Activated naive CD8-positive, alpha-beta T cell (primary cell): ENCODE measurements at regions not wholly inside any gene's neighbourhood (a gene's known extent, or its start where the extent isn't known, plus 50 kb on each side); places are given as distances from the start of the nearest gene placed in this dataset.
"Not testable (repeated sequence)": the region's sequence is repeated elsewhere in the genome, so short reads cannot be mapped to it uniquely, and the experiment has no call there.

Experiments used
- H3K27ac Mint-ChIP-seq: one replicate; pipeline ENCODE4 v1.8.0; 2021; ENCODE audit warnings: mixed read lengths
- H3K27me3 Mint-ChIP-seq: one replicate; pipeline ENCODE4 v1.8.0; 2021; ENCODE audit warnings: mixed read lengths
- H3K36me3 Mint-ChIP-seq: one replicate; pipeline ENCODE4 v1.8.0; 2021; ENCODE audit warnings: mixed read lengths
- H3K4me1 Mint-ChIP-seq: one replicate; pipeline ENCODE4 v1.8.0; 2021; ENCODE audit warnings: low read depth, mixed read lengths
- H3K4me3 Mint-ChIP-seq: one replicate; pipeline ENCODE4 v1.8.0; 2021; ENCODE audit warnings: mild to moderate bottlenecking, mixed read lengths
- H3K9me3 Mint-ChIP-seq: one replicate; pipeline ENCODE4 v1.8.0; 2021; ENCODE audit warnings: low read depth, mixed read lengths

GRCh38 chr3:74978684-74979083 is 364.2 kb upstream of the CNTN3 start:
- Mint-ChIP-seq H3K4me3 (no peak overlapping the region), H3K9me3 (peaks cover 17% of the 10 kb centered on the region), H3K4me1 (no peaks in the 10 kb centered on the region), H3K27me3 (no peaks in the 10 kb centered on the region), H3K27ac (no peak overlapping the region), H3K36me3 (no peaks in the 10 kb centered on the region)

- H3K9me3 Mint-ChIP-seq, result peaks cover 12% of the 10 kb centered on the region
Observed at GRCh38 chr3:74985028-74985904, 370.8 kb upstream of the CNTN3 start.

GRCh38 chr3:74988095-74988494 is 373.6 kb upstream of the CNTN3 start:
- H3K4me3 Mint-ChIP-seq, result no peak overlapping the region
- no peaks in the 10 kb centered on the region for H3K4me1 Mint-ChIP-seq

More at GRCh38 chr3:74985028-74985904, 370.8 kb upstream of the CNTN3 start:
- not testable (repeated sequence) for H3K36me3 Mint-ChIP-seq, H3K27ac Mint-ChIP-seq, H3K4me3 Mint-ChIP-seq, H3K4me1 Mint-ChIP-seq, H3K27me3 Mint-ChIP-seq

GRCh38 chr3:74992898-74993297 is 378.4 kb upstream of the CNTN3 start:
- no peak overlapping the region for H3K4me3 Mint-ChIP-seq
- no peaks in the 10 kb centered on the region for H3K4me1 Mint-ChIP-seq
- peaks cover 11% of the 10 kb centered on the region for H3K9me3 Mint-ChIP-seq
- no peaks in the 10 kb centered on the region for H3K27me3 Mint-ChIP-seq
- no peak overlapping the region for H3K27ac Mint-ChIP-seq
- H3K36me3 Mint-ChIP-seq, result no peaks in the 10 kb centered on the region

More at GRCh38 chr3:74988095-74988494, 373.6 kb upstream of the CNTN3 start:
- H3K9me3 Mint-ChIP-seq, result peaks cover 8% of the 10 kb centered on the region
- H3K36me3 Mint-ChIP-seq, result no peaks in the 10 kb centered on the region
- H3K27me3 Mint-ChIP-seq, result no peaks in the 10 kb centered on the region
- no peak overlapping the region for H3K27ac Mint-ChIP-seq

GRCh38 chr3:75001330-75001729 is 386.9 kb upstream of the CNTN3 start:
- Mint-ChIP-seq H3K36me3 (no peaks in the 10 kb centered on the region), H3K4me3 (no peak overlapping the region), H3K9me3 (peaks cover 5% of the 10 kb centered on the region), H3K27me3 (no peaks in the 10 kb centered on the region), H3K4me1 (no peaks in the 10 kb centered on the region), H3K27ac (no peak overlapping the region)

- Mint-ChIP-seq H3K27ac (no peak overlapping the region), H3K9me3 (peaks cover 20% of the 10 kb centered on the region), H3K4me1 (no peaks in the 10 kb centered on the region), H3K36me3 (no peaks in the 10 kb centered on the region), H3K4me3 (no peak overlapping the region), H3K27me3 (no peaks in the 10 kb centered on the region)
Observed at GRCh38 chr3:75012791-75013331, 398.4 kb upstream of the CNTN3 start.

GRCh38 chr3:75014008-75014407 is 399.5 kb upstream of the CNTN3 start:
- Mint-ChIP-seq H3K4me3 (no peak overlapping the region), H3K27ac (no peak overlapping the region), H3K36me3 (no peaks in the 10 kb centered on the region)

GRCh38 chr3:75015280-75015679 is 400.8 kb upstream of the CNTN3 start:
- H3K4me3 Mint-ChIP-seq, result no peak overlapping the region
- H3K27ac Mint-ChIP-seq, result no peak overlapping the region
- H3K9me3 Mint-ChIP-seq, result peaks cover 16% of the 10 kb centered on the region
- H3K27me3 Mint-ChIP-seq, result no peaks in the 10 kb centered on the region
- H3K4me1 Mint-ChIP-seq, result no peaks in the 10 kb centered on the region
- H3K36me3 Mint-ChIP-seq, result no peaks in the 10 kb centered on the region

More at GRCh38 chr3:75014008-75014407, 399.5 kb upstream of the CNTN3 start:
- Mint-ChIP-seq H3K27me3 (no peaks in the 10 kb centered on the region), H3K4me1 (no peaks in the 10 kb centered on the region), H3K9me3 (peaks cover 20% of the 10 kb centered on the region)

- Mint-ChIP-seq H3K27me3 (no peaks in the 10 kb centered on the region), H3K9me3 (peaks cover 19% of the 10 kb centered on the region), H3K36me3 (no peaks in the 10 kb centered on the region), H3K4me3 (no peak overlapping the region), H3K27ac (no peak overlapping the region), H3K4me1 (no peaks in the 10 kb centered on the region)
Observed at GRCh38 chr3:75035146-75035545, 420.7 kb upstream of the CNTN3 start.

GRCh38 chr3:75042941-75043340 is 428.5 kb upstream of the CNTN3 start:
- H3K9me3 Mint-ChIP-seq, result peaks cover 24% of the 10 kb centered on the region
- no peak overlapping the region for H3K4me3 Mint-ChIP-seq
- no peak overlapping the region for H3K27ac Mint-ChIP-seq
- H3K27me3 Mint-ChIP-seq, result no peaks in the 10 kb centered on the region
- no peaks in the 10 kb centered on the region for H3K4me1 Mint-ChIP-seq
- H3K36me3 Mint-ChIP-seq, result no peaks in the 10 kb centered on the region

GRCh38 chr3:75048650-75049049 is 434.2 kb upstream of the CNTN3 start:
- Mint-ChIP-seq H3K27ac (no peak overlapping the region), H3K4me3 (no peak overlapping the region), H3K36me3 (no peaks in the 10 kb centered on the region), H3K4me1 (no peaks in the 10 kb centered on the region), H3K27me3 (no peaks in the 10 kb centered on the region), H3K9me3 (peaks cover 10% of the 10 kb centered on the region)

- Mint-ChIP-seq H3K27ac (no peak overlapping the region), H3K4me3 (no peak overlapping the region), H3K4me1 (no peaks in the 10 kb centered on the region), H3K27me3 (no peaks in the 10 kb centered on the region), H3K9me3 (peaks cover 10% of the 10 kb centered on the region), H3K36me3 (no peaks in the 10 kb centered on the region)
Observed at GRCh38 chr3:75049533-75049932, 435.1 kb upstream of the CNTN3 start.

GRCh38 chr3:75059120-75059519 is 444.7 kb upstream of the CNTN3 start:
- Mint-ChIP-seq H3K9me3 (peaks cover 8% of the 10 kb centered on the region), H3K4me3 (no peak overlapping the region), H3K36me3 (no peaks in the 10 kb centered on the region), H3K27ac (no peak overlapping the region), H3K4me1 (no peaks in the 10 kb centered on the region), H3K27me3 (no peaks in the 10 kb centered on the region)

- no peaks in the 10 kb centered on the region for H3K27me3 Mint-ChIP-seq
- peaks cover 17% of the 10 kb centered on the region for H3K9me3 Mint-ChIP-seq
- H3K27ac Mint-ChIP-seq, result no peak overlapping the region
- no peak overlapping the region for H3K4me3 Mint-ChIP-seq
- no peaks in the 10 kb centered on the region for H3K36me3 Mint-ChIP-seq
- no peaks in the 10 kb centered on the region for H3K4me1 Mint-ChIP-seq
Observed at GRCh38 chr3:75061806-75062205, 447.3 kb upstream of the CNTN3 start.

GRCh38 chr3:75075158-75075557 is 460.7 kb upstream of the CNTN3 start:
- Mint-ChIP-seq H3K9me3 (peaks cover 4% of the 10 kb centered on the region), H3K36me3 (no peaks in the 10 kb centered on the region), H3K27ac (no peak overlapping the region), H3K4me1 (no peaks in the 10 kb centered on the region), H3K4me3 (no peak overlapping the region), H3K27me3 (no peaks in the 10 kb centered on the region)

- no peaks in the 10 kb centered on the region for H3K4me1 Mint-ChIP-seq
- no peak overlapping the region for H3K4me3 Mint-ChIP-seq
- no peak overlapping the region for H3K27ac Mint-ChIP-seq
- H3K27me3 Mint-ChIP-seq, result no peaks in the 10 kb centered on the region
- H3K36me3 Mint-ChIP-seq, result no peaks in the 10 kb centered on the region
- H3K9me3 Mint-ChIP-seq, result peaks cover 4% of the 10 kb centered on the region
Observed at GRCh38 chr3:75076481-75076880, 462.0 kb upstream of the CNTN3 start.
